ENCODE measurements at regions not wholly inside any gene's neighbourhood (a gene's known extent, or its start where the extent isn't known, plus 50 kb on each side); places are given as distances from the start of the nearest gene placed in this dataset.

DNA sequence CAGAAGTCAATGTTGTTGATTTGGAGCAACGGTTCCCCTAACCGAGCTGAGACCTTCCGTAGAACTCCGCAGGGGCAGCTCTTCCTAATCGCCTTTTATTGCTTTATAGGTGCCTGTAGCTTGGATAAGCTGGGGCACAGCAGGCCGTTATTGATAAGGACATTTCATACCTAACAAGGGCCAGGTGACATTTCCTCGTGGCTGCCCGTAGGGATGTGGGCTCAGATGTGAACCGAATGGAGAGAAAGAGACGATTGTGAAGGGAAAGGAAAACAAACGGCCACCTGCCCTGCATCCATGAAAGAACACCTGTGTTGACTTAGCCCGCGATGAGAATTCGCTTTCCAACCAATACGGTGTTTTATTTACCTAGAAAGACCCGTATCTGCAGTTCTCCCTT is 53.3 kb upstream of the DACT2 start:
- TF ChIP-seq, protein P1, sequence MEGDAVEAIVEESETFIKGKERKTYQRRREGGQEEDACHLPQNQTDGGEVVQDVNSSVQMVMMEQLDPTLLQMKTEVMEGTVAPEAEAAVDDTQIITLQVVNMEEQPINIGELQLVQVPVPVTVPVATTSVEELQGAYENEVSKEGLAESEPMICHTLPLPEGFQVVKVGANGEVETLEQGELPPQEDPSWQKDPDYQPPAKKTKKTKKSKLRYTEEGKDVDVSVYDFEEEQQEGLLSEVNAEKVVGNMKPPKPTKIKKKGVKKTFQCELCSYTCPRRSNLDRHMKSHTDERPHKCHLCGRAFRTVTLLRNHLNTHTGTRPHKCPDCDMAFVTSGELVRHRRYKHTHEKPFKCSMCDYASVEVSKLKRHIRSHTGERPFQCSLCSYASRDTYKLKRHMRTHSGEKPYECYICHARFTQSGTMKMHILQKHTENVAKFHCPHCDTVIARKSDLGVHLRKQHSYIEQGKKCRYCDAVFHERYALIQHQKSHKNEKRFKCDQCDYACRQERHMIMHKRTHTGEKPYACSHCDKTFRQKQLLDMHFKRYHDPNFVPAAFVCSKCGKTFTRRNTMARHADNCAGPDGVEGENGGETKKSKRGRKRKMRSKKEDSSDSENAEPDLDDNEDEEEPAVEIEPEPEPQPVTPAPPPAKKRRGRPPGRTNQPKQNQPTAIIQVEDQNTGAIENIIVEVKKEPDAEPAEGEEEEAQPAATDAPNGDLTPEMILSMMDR (conservative IDR thresholded peaks at IDR 0.05; ENCODE audit: low read depth, low read length), result no peak
- TF ChIP-seq EZH2 (IDR thresholded peaks at IDR 0.05; ENCODE audit: borderline replicate concordance, low read depth, low read length, poor library complexity, severe bottlenecking), result no peak

Data from A673 (cell line).